Memory B cell (primary cell): ENCODE measurements at regions not wholly inside any gene's neighbourhood (a gene's known extent, or its start where the extent isn't known, plus 50 kb on each side); places are given as distances from the start of the nearest gene placed in this dataset.
"Not testable (repeated sequence)": the region's sequence is repeated elsewhere in the genome, so short reads cannot be mapped to it uniquely, and the experiment has no call there.

ENCODE experiments used
- ATAC-seq: fragments of 150-1000 bp; cut with Tn5 transposase; 2 replicates; pipeline ENCODE4 v1.10.0; 2021; ENCODE audit warnings: low read depth, mild to moderate bottlenecking, moderate library complexity
- DNase-seq, 2 donors: peaks; one replicate each; pipeline ENCODE4 v3.0.0; 2022; ENCODE audit warnings: low spot score in 2 of 2
- H3K27ac Mint-ChIP-seq: one replicate; pipeline ENCODE4 v1.8.0; 2022; ENCODE audit warnings: mild to moderate bottlenecking, moderate library complexity, mixed read lengths
- H3K27me3 Mint-ChIP-seq: one replicate; pipeline ENCODE4 v1.8.0; 2022; ENCODE audit warnings: mixed read lengths
- H3K36me3 Mint-ChIP-seq: one replicate; pipeline ENCODE4 v1.8.0; 2022; ENCODE audit warnings: mild to moderate bottlenecking, mixed read lengths
- H3K4me1 Mint-ChIP-seq: one replicate; pipeline ENCODE4 v1.8.0; 2022; ENCODE audit warnings: mixed read lengths
- H3K4me3 Mint-ChIP-seq: one replicate; pipeline ENCODE4 v1.8.0; 2022; ENCODE audit warnings: mild to moderate bottlenecking, moderate library complexity, mixed read lengths
- H3K9me3 Mint-ChIP-seq: one replicate; pipeline ENCODE4 v1.8.0; 2022; ENCODE audit warnings: mixed read lengths

DNA sequence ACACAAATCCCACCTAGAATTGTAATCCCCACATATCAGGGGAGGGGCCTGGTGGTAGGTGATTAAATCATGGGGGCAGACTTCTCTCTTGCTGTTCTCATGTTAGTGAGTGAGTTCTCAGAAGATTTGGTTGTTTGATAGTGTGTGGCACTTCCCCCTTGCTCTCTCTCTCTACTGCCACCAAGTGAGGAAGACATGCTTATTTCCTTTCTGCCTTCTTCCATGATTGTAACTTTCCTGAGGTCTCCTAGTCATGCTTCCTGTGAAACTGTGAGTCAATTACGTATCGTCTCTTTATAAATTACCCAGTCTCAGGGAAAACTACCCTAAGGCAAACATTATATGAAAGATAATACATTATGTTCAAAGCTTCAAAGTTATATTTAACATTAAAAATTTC, 1297.5 kb upstream of the CITED2 start:
- no peak overlapping the region for H3K4me3 Mint-ChIP-seq
- peaks cover 3% of the 10 kb centered on the region for H3K4me1 Mint-ChIP-seq
- DNase-seq, result no peak
- H3K36me3 Mint-ChIP-seq, result no peaks in the 10 kb centered on the region
- ATAC-seq, result no peak
- no peaks in the 10 kb centered on the region for H3K9me3 Mint-ChIP-seq
- no peaks in the 10 kb centered on the region for H3K27me3 Mint-ChIP-seq
- no peak overlapping the region for H3K27ac Mint-ChIP-seq

- no peak for DNase-seq
- peaks cover 3% of the 10 kb centered on the region for H3K4me1 Mint-ChIP-seq
- no peak overlapping the region for H3K4me3 Mint-ChIP-seq
- H3K27me3 Mint-ChIP-seq, result no peaks in the 10 kb centered on the region
- H3K27ac Mint-ChIP-seq, result no peak overlapping the region
- H3K36me3 Mint-ChIP-seq, result no peaks in the 10 kb centered on the region
- no peaks in the 10 kb centered on the region for H3K9me3 Mint-ChIP-seq
- no peak for ATAC-seq
Observed at GRCh38 chr6:140670021-140670420, 1295.6 kb upstream of the CITED2 start.

DNA sequence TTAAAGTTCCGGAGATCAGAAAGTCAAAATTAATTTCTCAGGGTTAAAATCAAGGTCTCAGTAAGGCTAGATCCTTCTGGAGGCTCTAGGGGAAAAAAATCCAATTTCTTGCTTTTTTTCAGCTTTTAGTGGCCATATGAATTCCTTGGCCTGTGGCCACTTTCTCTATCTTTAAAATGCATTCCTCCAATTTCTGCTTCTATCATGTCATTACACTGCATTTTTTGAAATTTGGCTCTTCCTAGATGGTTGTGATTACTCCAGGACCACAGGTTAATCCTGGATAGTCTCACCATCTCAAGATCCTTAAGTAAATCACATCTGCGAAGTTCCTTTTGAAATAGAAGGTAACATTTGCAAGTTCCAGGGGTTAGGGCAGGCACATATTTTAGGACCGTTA, 1294.9 kb upstream of the CITED2 start:
- Mint-ChIP-seq H3K4me3 (no peak overlapping the region), H3K36me3 (no peaks in the 10 kb centered on the region), H3K27me3 (no peaks in the 10 kb centered on the region), H3K27ac (no peak overlapping the region), H3K4me1 (peaks cover 3% of the 10 kb centered on the region), H3K9me3 (no peaks in the 10 kb centered on the region)
- DNase-seq, result no peak
- ATAC-seq, result no peak

DNA sequence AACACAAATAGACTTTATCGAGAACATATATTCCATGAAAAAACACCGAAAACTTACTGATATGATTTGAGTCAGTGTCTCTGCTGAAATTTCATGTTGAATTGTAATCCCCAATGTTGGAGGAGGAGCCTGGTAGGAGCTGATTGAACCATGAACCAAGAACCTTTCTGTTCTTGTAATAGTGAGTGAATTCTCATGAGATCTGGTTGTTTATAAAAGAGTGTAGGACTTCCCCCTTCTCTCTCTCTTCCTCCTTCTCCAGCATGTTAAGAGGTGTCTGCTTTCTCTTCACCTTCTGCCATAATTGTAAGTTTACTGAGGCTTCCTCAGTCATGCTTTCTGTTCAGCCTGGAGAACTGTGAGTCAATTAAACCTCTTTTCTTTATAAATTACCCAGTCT, 1289.3 kb upstream of the CITED2 start:
- H3K27me3 Mint-ChIP-seq, result no peaks in the 10 kb centered on the region
- H3K9me3 Mint-ChIP-seq, result no peaks in the 10 kb centered on the region
- peak; percentile 60 for ATAC-seq
- H3K4me1 Mint-ChIP-seq, result peaks cover 3% of the 10 kb centered on the region
- no peak for DNase-seq
- no peaks in the 10 kb centered on the region for H3K36me3 Mint-ChIP-seq
- no peak overlapping the region for H3K4me3 Mint-ChIP-seq
- no peak overlapping the region for H3K27ac Mint-ChIP-seq

GRCh38 chr6:140663094-140663493, 1288.6 kb upstream of the CITED2 start:
- Mint-ChIP-seq H3K4me3 (no peak overlapping the region), H3K36me3 (no peaks in the 10 kb centered on the region), H3K4me1 (peaks cover 3% of the 10 kb centered on the region), H3K27ac (no peak overlapping the region), H3K27me3 (no peaks in the 10 kb centered on the region), H3K9me3 (no peaks in the 10 kb centered on the region)
- DNase-seq, result no peak
- ATAC-seq, result no peak

DNA sequence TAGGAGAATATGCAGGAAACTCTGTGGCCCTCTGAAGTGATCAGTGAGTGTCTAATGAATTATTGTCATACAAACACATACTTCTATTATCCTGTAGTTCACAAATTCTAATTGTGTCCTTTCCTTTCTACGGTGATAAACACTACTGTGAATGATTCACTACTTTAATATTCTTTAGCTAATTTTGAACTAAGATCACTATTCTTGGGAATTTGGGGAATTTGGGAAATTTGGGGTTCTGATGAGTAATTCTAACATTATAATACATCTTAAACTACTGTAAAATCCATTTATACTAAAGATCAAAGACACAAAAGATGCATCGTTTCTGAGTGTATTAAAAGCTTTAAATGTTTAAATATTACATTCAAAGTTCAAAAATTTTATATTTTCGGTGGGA, 1287.2 kb upstream of the CITED2 start:
- DNase-seq (no peak), ATAC-seq (no peak)
- no peaks in the 10 kb centered on the region for H3K9me3 Mint-ChIP-seq
- H3K27me3 Mint-ChIP-seq, result no peaks in the 10 kb centered on the region
- H3K4me1 Mint-ChIP-seq, result peaks cover 3% of the 10 kb centered on the region
- H3K4me3 Mint-ChIP-seq, result no peak overlapping the region
- no peaks in the 10 kb centered on the region for H3K36me3 Mint-ChIP-seq
- H3K27ac Mint-ChIP-seq, result no peak overlapping the region

GRCh38 chr6:140660295-140660694, 1285.8 kb upstream of the CITED2 start:
- Mint-ChIP-seq H3K27me3 (no peaks in the 10 kb centered on the region), H3K4me1 (peaks cover 3% of the 10 kb centered on the region), H3K4me3 (no peak overlapping the region), H3K9me3 (no peaks in the 10 kb centered on the region), H3K27ac (no peak overlapping the region), H3K36me3 (no peaks in the 10 kb centered on the region)
- DNase-seq (no peak), ATAC-seq (no peak)

DNA sequence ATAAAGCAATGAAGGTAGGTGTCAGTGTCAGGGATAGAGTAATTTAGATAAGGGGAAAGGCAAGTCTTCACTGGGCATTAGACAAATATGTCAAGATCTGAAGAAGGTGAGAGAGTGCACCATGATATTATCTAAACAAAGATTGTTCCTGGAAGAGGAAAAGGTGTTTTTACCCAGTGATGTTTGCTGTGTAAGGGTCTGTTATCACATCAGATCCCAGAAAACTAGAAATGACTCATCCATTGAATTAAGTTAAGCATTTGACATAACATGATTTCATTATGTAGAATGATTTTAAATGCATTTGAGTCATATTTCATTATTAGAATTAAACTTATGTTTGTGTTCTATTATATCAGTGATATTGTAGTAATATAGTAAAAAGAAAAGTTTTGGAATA, 1279.5 kb upstream of the CITED2 start:
- Mint-ChIP-seq H3K27ac (no peak overlapping the region), H3K9me3 (no peaks in the 10 kb centered on the region), H3K27me3 (no peaks in the 10 kb centered on the region), H3K4me1 (no peaks in the 10 kb centered on the region), H3K4me3 (no peak overlapping the region), H3K36me3 (no peaks in the 10 kb centered on the region)
- ATAC-seq, result no peak
- no peak for DNase-seq

DNA sequence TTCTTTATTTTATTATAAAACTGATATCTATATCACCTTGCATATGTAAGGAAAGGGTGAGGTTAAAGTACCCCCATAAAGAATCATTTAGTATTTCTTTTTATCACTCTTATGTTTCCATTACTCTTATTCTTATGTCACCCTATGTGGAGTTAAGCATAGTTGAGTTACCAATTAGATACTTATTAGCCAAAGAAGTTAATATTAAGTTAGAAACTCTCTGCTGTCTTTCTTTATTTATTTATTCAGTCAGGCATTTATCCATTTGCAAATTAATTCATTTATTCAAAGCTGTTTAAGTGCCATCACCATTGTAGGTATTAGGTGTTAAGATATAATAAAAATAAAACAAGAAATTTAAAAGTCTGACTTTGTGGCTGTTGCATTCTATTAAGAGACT, 1279.1 kb upstream of the CITED2 start:
- no peak overlapping the region for H3K27ac Mint-ChIP-seq
- H3K27me3 Mint-ChIP-seq, result no peaks in the 10 kb centered on the region
- H3K9me3 Mint-ChIP-seq, result no peaks in the 10 kb centered on the region
- no peak for DNase-seq
- H3K36me3 Mint-ChIP-seq, result no peaks in the 10 kb centered on the region
- no peaks in the 10 kb centered on the region for H3K4me1 Mint-ChIP-seq
- no peak for ATAC-seq
- H3K4me3 Mint-ChIP-seq, result no peak overlapping the region

DNA sequence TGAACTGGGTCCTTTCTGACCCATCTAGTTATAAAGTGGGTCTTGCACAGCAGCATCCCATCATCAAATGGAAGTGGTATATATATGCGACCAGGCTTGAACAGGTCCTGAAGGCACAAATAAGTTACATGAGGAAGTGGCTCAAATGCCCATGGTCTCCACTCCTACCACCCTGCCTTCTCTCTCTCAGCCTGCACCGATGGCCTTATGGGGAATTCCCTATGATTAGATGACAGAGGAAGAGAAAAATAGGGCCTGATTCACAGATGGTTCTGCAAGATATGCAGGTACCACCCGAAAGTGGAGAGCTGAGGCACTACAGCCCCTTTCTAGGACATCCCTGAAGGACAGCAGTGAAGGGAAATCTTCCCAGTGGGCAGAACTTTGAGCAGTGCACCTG, 1275.1 kb upstream of the CITED2 start:
- H3K27me3 Mint-ChIP-seq, ATAC-seq: not testable (repeated sequence)

DNA sequence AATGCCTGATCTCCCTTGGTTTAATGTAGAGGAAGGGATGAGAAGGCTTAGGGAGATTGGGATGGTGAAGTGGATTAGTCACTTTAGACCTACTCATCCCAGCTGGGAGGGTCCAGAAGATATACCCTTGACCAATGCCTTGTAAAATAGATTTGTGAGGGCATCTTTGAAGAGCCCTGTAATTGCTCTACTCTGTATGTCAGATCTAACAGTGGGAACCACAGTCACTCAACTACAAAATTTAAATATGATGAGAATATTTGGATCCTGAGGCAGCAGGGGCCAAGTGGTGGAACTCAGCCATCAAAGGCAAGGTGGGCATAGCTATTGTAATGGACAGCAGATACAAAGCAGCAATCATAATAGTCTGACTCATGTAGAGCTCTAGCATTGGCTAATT, 1272.9 kb upstream of the CITED2 start:
- not testable (repeated sequence) for DNase-seq, H3K27me3 Mint-ChIP-seq, H3K9me3 Mint-ChIP-seq, H3K4me1 Mint-ChIP-seq, H3K36me3 Mint-ChIP-seq, H3K4me3 Mint-ChIP-seq, ATAC-seq, H3K27ac Mint-ChIP-seq

More for the DNA sequence above, 1275.1 kb upstream of the CITED2 start:
- H3K36me3 Mint-ChIP-seq, DNase-seq, H3K4me3 Mint-ChIP-seq, H3K27ac Mint-ChIP-seq, H3K4me1 Mint-ChIP-seq, H3K9me3 Mint-ChIP-seq: not testable (repeated sequence)

DNA sequence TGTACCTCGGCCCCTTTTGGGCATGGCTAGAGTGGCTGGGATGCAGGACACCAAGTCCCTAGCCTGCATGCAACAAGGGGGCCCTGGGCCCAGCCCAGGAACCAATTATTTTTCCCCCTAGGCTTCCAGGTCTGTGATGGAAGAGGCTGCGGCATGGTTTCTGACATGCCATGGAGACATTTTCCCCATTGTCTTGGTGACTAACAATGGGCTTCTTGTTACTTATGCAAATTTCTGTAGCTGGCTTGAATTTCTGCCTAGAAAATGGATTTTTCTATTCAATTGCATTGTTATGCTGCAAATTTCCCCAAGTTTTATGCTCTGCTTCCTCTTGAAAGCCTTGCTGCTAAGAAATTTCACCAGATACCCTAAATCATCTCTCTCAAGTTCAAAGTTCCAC, 1269.6 kb upstream of the CITED2 start:
- Mint-ChIP-seq H3K4me3 (no peak overlapping the region), H3K9me3 (peaks cover 3% of the 10 kb centered on the region), H3K4me1 (no peaks in the 10 kb centered on the region), H3K36me3 (no peaks in the 10 kb centered on the region), H3K27me3 (peaks cover under 1% of the 10 kb centered on the region), H3K27ac (no peak overlapping the region)
- DNase-seq, result no peak
- no peak for ATAC-seq

GRCh38 chr6:140641412-140641811, 1267.0 kb upstream of the CITED2 start:
- Mint-ChIP-seq H3K4me1 (peaks cover 1% of the 10 kb centered on the region), H3K27ac (no peak overlapping the region), H3K9me3 (no peaks in the 10 kb centered on the region), H3K27me3 (peaks cover 2% of the 10 kb centered on the region), H3K36me3 (no peaks in the 10 kb centered on the region), H3K4me3 (no peak overlapping the region)
- no peak for ATAC-seq
- no peak for DNase-seq

GRCh38 chr6:140636908-140637402, 1262.5 kb upstream of the CITED2 start:
- Mint-ChIP-seq H3K9me3 (peaks cover 2% of the 10 kb centered on the region), H3K27me3 (peaks cover 2% of the 10 kb centered on the region), H3K36me3 (no peaks in the 10 kb centered on the region), H3K27ac (no peak overlapping the region), H3K4me1 (peaks cover 7% of the 10 kb centered on the region), H3K4me3 (no peak overlapping the region)
- no peak for DNase-seq
- ATAC-seq, result no peak

GRCh38 chr6:140636271-140636907, 1261.9 kb upstream of the CITED2 start:
- no peak for ATAC-seq
- H3K9me3 Mint-ChIP-seq, result peaks cover 2% of the 10 kb centered on the region
- H3K27ac Mint-ChIP-seq, result no peak overlapping the region
- DNase-seq, result no peak
- H3K4me1 Mint-ChIP-seq, result peaks cover 7% of the 10 kb centered on the region
- no peaks in the 10 kb centered on the region for H3K36me3 Mint-ChIP-seq
- peaks cover 2% of the 10 kb centered on the region for H3K27me3 Mint-ChIP-seq
- peak overlapping the region; percentile 58 for H3K4me3 Mint-ChIP-seq
